ENCODE measurements at regions not wholly inside any gene's neighbourhood (a gene's known extent, or its start where the extent isn't known, plus 50 kb on each side); places are given as distances from the start of the nearest gene placed in this dataset.
"Not testable (repeated sequence)": the region's sequence is repeated elsewhere in the genome, so short reads cannot be mapped to it uniquely, and the experiment has no call there.

DNA sequence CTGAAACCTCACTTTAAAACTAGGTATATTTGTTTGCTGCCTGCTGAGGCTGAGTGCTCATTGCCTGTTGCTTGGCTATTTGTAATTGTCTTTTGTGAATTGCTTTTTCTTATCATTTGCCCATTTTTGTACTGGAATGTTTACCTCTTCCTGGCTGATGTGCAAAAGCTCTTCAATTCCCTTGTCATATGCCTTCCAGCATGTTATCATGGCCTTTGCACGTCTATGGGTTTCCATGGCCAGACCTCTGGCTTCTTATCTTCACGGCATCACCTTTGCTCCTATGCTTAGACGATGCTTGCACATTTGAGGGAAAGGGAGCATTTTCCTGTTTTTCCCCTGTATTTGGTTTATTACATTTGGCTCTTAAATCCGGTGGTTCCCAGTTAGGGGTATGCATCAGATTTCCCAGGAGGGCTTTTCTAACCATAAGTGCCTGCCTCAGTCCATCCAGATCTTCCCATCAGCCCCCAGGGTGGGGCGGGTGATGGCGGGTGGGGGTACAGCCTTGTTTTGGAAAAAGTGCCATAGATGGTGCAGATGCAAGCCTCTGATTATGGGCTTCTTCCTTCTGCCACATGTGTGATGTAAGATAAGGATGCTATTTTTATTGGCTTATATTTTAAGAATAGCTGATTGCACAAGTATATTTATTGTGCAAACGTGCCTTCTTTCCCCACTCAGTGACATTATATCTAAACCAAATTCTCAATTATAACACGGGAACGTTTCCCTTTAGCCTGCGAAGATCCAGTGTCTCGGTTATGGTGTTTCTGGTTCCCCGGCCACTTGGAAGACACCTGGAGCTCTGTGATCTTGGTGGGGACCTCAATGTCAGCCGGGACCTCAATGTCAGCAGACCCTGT lies 70.6 kb upstream of the SEPTIN5 start:
- no peak for DNase-seq

DNA sequence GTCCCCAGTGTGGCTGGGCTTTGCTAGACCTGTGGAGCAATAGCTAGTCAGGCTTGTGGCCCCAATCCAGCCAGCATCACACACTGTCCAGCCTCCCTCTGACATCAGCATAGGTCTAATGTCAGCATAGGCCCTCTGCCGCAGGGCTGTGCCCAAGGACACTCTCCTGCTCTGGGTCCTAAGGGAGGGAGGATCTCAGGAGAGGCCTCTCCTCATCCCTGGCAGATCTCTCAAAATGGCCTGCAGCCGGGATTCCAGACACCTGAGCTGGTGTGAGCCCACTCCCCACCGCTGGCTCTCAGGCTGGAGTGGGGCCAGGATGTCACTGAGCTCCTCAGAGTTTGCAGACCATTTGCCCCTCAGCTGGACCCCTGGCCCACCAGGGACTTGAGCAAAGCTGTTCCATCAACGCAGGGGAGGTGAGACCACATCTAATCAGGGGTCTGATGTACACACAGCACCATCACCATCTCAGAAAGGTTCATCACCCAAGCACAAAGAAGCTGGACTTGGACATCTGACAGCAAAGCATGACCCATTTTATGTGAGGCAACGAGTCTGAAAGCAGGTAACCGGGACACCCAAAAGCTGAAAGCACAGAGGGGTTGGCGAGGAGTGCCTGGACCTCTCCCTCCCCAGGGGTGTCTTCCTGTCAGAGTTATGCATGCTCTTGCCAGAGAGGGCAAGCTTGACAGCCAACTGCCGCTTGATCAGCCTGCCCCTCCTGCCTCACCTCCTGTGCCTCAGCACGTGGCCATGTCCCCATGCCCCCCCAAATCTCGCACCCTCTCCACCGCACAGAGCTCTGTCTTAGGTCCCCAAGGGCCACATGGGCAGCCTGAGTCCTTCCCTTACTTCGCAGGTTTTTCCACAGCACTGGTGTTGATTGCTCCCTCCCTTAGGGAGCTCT lies 69.7 kb upstream of the SEPTIN5 start:
- DNase-seq: no peak

DNA sequence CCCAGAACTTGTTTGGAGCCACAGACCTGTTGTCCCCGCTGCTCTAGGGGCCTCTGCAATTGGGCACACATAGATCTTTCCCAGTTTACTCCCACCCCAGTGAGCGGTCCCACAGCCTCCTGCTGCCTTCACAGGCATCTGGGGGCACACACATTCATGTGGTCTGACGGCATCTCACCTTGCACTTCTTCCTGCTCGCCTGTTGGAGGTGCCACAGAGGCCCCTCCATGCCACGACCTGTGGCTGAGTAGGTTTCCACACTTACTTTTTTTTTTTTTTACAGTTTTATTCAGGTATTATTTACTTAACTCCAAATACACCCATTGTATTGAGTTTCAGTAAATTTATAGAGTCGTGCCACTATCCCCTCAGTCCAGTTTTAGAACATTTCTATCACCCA lies 68.9 kb upstream of the SEPTIN5 start:
- no peak for DNase-seq

DNA sequence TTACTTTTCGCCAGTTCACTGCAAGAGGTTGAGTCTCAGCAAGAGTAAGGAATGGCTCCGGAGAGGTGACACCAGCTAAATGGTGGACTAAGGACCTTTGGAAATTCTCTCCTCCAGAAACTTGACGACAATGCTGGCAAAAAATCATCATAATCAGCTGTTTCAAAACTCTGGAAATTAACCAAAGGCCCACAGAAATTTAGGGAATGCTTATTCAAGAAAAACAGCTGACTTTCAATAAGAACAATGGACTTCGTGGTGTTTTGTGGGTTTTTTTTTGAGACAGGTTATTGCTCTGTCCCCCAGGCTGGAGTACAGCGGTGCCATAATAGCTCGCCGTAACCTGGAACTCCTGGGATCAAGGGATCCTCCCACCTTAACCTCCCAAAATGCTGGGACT lies 68.4 kb upstream of the SEPTIN5 start:
- DNase-seq: no peak

DNA sequence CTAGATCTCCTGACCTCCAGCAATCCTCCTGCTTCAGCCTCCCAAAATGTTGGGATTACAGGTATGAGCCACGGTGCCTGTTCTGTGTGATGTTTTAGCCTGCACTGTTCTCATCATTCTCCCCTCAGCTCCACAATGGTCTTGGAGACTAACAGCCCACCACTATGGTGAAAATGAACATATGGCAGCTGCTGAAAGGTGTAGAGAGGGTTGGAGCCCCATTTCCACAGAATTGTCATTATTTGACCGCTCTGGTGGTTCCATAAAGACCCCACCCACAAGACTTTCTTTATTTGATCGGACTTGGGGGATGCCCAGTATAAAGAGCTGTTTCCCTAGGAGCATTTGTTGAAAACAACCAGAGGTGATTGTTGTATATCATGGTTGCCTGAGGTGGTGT lies 67.9 kb upstream of the SEPTIN5 start:
- DNase-seq: no peak

DNA sequence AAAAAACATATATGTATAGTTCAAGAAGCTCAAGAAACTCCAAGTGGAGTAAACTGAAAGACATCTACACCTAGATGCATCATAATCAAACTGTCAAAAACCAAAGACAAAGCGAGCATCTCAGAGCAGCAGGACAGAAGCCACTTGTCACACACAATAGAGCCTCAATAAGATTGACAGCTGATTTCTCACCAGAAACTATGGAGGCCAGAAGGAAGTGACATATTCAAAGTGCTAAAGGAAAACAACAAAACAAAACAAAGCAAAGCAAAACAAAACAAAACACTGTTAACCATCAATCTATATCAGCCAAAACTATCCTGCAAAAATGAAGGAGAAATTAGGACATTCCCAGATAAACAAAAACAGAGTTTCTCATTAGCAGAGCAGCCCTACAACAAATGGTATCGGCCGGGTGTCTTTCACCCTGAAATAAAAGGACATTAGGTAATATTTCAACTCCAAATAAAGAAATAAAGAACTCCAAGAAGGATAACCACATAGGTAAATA lies 65.8 kb upstream of the SEPTIN5 start:
- no peak for DNase-seq

DNA sequence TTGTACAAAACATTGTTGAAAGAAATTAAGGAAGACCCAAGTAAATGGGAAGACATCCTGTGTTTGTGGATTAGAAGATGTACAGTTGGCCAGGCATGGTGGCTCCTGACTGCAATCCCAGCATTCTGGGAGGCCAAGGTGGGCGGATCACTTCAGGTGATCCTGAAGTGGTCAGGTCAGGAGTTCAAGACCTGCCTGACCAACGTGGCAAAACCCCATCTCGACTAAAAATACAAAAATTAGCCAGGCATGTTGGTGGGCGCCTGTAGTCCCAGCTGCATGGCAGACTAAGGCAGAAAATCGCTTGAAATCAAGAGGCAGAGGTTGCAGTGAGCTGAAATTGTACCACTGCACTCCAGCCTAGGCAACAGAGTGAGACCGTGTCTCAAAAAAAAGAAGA lies 62.0 kb upstream of the SEPTIN5 start:
- no peak for DNase-seq

DNA sequence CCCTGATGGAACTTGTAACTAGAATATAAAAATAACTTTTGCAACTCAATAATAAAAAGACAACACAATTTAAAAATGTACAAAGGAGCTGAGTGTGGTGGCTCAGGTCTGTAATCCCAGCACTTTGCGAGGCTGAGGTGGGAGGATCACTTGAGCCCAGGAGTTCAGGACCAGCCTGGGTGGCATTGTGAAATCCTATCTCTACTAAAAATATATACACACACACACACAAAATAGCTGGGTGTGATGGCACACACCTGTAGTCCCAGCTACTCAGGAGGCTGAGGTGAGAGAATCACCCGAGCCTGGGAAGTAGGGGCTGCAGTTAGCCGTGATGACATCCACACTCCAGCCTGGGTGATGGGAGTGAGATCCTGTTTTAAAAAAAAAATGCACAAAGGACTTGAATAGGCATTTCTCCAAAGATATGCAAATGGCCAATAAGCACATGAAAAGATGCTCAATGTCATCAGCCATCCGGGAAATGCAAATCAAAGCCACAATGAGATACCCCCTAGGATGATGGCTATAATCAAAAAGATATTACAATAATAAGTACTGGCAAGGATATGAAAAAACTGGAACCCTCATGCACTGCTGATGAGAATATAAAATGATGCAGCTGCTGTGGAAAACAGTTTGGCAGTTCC lies 59.8 kb upstream of the SEPTIN5 start:
- DNase-seq: no peak

DNA sequence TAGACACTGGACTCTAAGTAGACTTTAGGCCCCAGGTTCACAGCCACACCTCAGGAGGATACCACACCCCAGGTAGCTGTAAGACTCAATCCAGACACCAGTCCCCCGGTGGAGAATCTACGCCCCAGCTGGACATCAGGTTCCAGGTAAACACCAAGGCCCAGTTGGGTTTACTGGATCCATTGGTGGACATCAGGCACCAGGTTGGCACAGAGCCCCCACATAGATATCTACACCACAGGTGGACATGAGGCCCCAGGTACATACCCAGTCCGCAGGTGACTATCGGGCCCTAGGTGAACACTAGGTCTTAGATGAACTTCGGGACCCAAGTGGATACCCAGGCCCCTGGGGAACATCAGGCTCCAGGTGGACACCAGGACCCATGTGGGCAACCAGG lies 58.9 kb upstream of the SEPTIN5 start:
- DNase-seq: no peak

DNA sequence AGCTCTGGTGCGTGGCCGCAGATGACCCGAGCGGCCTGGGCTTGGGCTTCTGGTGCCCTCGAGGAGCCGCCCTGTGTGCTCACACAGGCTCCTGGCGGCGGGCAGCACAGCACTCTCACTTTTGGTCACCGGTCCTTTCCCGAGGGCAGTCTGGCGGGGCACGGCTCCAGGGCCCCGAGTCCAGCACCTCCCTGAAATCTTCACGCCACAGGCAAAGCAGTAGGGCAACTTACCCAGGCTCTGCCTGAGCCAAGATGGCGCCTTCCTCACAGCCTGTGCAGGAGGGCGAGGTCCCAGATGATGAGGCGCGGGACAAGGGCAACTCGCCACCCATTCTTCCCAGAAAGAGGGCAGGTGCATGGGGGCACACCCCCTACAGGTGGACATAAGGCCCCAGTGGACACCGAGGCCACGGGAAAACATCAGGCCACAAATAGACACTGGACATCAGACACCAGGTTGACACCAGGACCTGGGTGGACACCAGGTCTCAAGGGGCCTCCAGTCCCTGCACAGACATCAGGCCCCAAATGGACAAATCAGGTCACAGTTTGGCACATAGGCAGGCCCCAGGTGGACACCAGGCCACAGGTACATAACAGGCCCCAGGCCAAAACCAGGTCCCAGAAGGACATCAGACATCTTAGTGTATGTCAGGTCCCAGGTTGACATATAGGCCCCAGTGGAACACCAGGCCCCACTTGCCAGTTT lies 57.6 kb upstream of the SEPTIN5 start:
- no peak for DNase-seq

DNA sequence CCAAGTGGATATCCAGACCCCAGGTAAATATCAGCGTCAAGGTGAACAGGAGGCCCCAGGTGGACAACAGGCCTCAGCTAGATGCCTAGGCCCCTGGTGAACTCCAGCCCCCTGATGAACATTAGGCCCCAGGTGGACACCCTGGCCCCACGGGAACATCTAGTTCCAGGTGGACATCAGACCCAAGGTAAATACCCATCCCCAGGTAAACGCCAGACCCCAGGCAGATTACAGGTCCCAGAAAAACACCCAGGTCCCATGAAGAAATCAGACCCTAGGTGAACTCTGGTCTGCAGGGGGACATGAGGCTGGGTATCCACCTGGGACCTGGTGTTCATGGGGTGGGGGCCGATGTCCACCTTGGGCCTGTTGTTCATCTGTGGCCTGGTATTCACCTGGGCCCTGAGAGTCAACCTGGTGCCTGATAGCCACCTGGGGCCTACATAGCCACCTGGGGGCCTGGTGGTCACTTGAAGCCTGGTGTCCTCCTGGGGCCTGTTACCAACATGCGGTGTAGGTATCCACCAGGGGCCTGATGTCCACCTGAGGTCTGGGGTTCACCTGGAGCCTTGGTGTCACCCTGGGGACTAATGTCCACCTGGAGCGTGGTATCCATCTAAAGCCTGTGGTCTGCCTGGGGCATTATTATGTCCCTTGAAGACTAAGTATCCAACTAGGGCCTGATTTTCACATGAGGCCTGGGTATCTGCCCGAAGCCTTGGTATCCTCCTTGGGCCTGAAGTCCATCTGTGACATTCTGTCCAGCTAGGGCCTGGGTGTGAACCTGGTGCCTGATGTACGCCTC lies 56.8 kb upstream of the SEPTIN5 start:
- no peak for DNase-seq

DNA sequence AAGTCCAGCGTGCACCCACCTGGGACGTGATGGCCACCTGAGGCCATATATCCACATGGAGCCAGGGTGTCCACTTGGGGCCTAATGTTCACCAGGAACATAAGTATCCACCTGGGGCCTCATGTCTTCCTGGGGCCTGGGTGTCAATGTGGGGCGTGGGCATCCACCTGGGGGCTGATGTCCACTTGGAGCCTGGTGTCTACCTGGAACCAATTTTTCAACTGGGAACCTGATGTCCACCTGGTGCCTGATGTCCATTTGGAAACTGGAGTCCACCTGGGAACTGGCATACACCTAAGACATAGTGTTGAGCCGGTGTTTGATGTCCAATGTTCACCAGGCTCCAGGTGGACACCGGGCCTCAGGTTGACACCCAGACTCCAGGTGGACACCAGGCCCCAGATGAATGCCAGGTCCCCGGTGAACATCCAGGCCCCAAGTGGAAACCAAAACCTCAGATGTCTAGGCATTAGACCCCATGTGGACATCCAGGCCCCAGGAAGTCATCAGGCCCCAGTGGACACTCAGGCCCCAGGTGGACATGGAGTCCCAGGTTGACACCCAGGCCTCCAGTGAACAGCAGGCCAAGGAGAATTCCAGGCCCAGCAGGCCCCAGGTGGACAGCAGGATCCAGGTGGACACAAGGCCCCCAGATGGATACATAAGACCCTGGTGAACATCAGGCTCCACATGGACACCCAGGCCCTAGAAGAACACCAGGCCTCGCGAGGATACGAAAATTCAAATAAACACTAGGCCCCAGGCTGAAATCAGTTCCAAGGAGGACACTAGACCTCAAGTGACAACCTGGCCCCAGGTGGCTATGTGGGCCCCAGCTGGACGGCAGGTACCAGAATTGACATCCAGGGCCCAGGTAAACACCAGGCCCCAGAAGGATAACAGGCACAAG lies 56.0 kb upstream of the SEPTIN5 start:
- no peak for DNase-seq

DNA sequence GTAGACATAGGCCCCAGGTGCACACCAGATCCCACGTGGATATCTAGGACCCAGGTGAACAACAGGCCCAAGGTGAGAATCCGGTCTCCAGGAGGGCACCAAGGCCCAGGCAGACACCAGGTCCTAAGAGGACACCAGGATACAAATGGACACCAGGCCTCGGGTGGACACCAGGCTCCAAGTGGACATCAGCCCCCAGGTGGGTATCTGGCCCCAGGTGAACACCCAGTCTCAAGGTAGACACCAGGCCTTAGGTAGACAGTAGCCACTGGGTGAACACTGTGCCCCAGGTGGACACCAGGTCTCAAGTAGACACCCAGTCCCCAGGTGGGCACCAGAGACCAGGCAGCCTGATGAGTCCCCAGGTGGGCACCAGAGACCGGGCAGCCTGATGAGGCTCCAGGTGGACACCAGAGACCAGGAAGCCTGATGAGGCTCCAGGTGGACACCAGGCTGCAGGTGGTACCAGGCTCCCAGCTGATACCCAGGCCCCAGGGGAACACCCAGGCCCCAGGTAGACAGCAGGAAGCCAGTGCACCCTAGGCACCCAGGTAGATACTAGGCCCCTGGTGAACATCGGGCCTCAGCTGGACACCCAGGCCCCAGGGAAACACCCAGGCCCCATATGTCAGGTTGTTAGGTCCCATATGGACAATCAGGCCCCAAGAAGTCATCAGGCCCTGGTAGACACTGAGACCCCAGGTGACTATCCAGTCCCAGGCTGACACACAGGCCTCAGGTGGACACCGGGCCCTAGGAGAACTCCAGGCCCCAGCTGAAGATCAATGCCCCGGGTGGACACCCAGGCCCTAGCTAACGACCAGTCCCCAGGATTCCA lies 55.1 kb upstream of the SEPTIN5 start:
- DNase-seq: no peak

DNA sequence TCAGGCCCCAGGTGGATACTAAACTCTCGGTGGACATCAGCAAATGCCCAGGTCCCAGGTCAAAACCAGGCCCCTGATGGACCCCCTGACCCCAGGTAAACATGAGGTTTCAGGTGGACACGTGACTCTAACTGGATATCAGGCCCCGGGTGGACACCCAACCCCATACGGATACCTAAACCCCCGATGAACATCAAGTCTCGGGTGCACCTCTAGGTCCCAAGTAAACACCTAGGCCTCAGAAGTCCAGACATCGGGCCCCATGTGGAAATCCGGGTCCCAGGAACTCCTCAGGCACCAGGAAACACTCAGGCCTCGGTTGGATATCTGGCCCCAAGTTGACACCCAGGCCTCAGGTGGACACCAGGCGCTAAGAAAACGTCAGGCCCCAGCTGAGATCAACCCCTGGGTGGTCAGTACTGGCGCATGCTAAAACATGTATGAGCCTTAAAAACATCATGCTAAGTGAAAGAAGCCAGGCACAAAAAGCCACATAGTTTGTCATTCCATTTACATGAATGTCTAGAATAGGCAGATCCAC lies 54.4 kb upstream of the SEPTIN5 start:
- no peak for DNase-seq

DNA sequence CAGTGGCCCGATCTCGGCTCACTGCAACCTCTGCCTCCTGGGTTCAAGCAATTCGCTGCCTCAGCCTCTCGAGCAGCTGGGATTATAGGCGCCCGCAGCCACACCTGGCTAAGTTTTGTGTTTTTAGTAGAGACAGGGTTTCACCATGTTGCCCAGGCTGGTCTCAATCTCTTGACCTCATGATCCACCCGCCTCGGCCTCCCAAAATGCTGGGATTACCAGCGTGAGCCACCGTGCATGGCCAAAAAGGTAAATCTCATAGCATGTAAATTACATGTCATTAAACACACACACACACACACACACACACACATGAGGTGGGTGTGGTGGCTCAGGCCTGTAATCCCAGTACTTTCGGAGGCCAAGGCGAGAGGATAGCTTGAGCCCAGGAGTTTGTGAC lies 53.7 kb upstream of the SEPTIN5 start:
- not testable (repeated sequence) for DNase-seq

DNA sequence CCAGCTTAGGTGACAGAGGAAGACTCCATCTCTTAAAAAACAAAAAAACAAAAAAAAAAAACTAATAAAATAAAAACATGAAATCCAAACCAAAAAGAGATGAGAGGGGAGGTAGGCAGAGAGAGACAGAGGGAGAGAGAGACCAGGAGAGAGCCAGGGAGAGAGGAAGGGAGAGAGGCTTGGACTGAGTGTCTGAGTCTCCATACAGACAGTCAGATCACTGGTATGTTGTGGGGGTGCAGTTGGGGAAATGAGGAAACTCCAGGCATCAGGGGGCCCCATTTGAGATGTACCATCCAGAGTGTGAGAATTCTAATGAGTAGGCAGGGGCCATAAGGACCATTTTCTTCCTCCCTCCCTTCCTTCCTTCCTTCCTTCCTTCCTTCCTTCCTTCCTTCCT lies 53.1 kb upstream of the SEPTIN5 start:
- no peak for DNase-seq

DNA sequence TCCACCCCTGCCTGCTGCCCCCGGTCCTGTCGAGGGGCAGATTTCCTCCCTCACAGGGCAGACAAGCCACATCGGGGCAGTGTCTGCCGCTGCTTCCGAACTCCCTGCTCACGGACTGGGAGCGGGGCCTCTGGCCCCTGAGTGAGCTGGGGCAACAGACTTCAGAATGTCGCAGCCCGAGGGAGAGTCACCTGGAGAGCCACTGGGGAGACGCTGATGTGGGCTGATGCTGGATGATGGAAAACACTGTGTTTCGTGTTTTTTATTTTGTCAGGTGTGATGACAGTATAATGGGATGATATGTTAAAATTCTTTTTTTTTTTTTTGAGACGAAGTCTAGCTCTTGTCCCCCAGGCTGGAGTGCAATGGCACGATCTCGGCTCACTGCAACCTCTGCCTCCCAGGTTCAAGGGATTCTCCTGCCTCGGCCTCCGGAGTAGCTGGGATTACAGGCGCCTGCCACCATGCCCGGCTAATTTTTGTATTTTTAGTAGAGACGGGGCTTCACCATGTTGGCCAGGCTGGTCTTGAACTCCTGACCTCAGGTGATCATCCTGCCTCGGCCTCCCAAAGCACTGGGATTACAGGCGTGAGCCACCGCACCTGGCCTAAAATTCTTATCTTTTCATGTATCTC lies 52.1 kb upstream of the SEPTIN5 start:
- DNase-seq: not testable (repeated sequence)

DNA sequence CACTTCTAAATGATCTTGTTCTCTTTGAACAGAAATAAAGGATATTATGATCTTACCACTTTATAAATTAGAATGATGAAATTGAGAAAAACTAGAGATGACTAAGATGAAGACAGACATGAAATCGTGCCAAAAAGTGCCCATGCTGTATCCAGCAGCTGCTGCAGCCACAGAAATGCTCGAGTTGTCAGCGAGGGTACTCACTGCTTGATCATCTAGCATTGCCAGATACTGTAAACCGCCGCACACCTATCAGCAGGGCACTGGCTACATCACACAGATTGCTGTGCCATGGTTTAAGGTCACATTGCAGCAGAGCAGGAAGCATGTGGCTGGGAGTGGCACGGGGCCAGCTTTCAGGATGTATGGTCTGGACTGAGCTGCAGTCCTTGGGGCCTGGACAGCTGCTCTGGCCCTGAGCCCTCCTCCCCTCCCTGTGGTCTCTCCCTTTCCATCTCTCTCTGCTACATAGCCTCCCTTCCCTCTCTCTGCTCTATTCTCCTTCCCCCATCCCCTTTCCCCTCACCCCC lies 51.0 kb upstream of the SEPTIN5 start:
- DNase-seq: peak; percentile 7

All from activated CD4-positive, alpha-beta T cell treated with anti-CD3 and anti-CD28 coated beads for 48 hours (primary cell).